Tibial artery (tissue), 4 donors: ENCODE measurements at regions not wholly inside any gene's neighbourhood (a gene's known extent, or its start where the extent isn't known, plus 50 kb on each side); places are given as distances from the start of the nearest gene placed in this dataset.

Source experiments
- DNase-seq, 2 donors: peaks; one replicate each; pipeline ENCODE4 v3.0.0-alpha.2; 2019
- H3K27ac ChIP-seq, 2 donors: fragments of 200-600 bp; sonication (generic) in 1 of 2; 1 replicate in 1 of 2; 2 replicates in 1 of 2; pipeline ENCODE4 v1.5.1; 2018 to 2019; ENCODE audit warnings: mild to moderate bottlenecking in 1 of 2
- H3K27me3 ChIP-seq, 2 donors: fragments of 200-600 bp; sonication (generic) in 1 of 2; one replicate each; pipeline versions ENCODE4 v1.5.1 to v1.6.0; 2016 to 2019
- H3K36me3 ChIP-seq, 3 donors: fragments of 200-600 bp; sonication (generic) in 2 of 3; one replicate each; pipeline ENCODE4 v1.5.1; 2016 to 2019; ENCODE audit warnings: mild to moderate bottlenecking in 2 of 3
- H3K4me1 ChIP-seq, 4 donors: fragments of 200-600 bp; sonication (generic) in 2 of 4; 1 replicate in 3 of 4; 2 replicates in 1 of 4; pipeline ENCODE4 v1.5.1; 2016 to 2019
- H3K4me3 ChIP-seq, 2 donors: fragments of 200-600 bp; sonication (generic) in 1 of 2; 1 replicate in 1 of 2; 2 replicates in 1 of 2; pipeline ENCODE4 v1.5.1; 2018 to 2019; ENCODE audit warnings: mild to moderate bottlenecking in 2 of 2
- H3K9me3 ChIP-seq, 3 donors: fragments of 200-600 bp; sonication (generic) in 1 of 3; one replicate each; pipeline ENCODE4 v1.5.1; 2016 to 2019
- CTCF ChIP-seq, 2 experiments: fragments of 200-600 bp in 1 of 2; fragments of 450-650 bp in 1 of 2; IDR thresholded peaks; one replicate each; pipeline ENCODE4 v1.5.1; 2017 to 2019; ENCODE audit warnings: antibody characterized with exemption in 2 of 2, mild to moderate bottlenecking in 1 of 2, moderate library complexity in 1 of 2
- intact Hi-C: fragments of 100-400 bp; cut with DNase I; formaldehyde crosslinking; loops from one replicate; pipeline ENCODE4 v1.15.0; 2023; ENCODE audit warnings: low total_unique reads

GRCh38 chr2:161095314-161095713 is 64.9 kb upstream of the TANK start:
- no peak overlapping the region for H3K4me3 ChIP-seq
- H3K36me3 ChIP-seq = no peaks in the 10 kb centered on the region
- H3K9me3 ChIP-seq = no peaks in the 10 kb centered on the region
- no peaks in the 10 kb centered on the region for H3K4me1 ChIP-seq
- no peak for DNase-seq
- TF ChIP-seq CTCF (IDR thresholded peaks at IDR 0.05) = no peak
- intact Hi-C loops = no loop called here
- H3K27ac ChIP-seq = no peak overlapping the region
- no peaks in the 10 kb centered on the region for H3K27me3 ChIP-seq

- Histone ChIP-seq H3K4me1 (peaks cover 0 to 4% (median 1%) of the 10 kb centered on the region in 4 donors), H3K36me3 (no peaks in the 10 kb centered on the region), H3K9me3 (no peaks in the 10 kb centered on the region), H3K27ac (no peak overlapping the region), H3K4me3 (no peak overlapping the region), H3K27me3 (no peaks in the 10 kb centered on the region)
- intact Hi-C loops = no loop called here
- TF ChIP-seq CTCF (IDR thresholded peaks at IDR 0.05) = no peak
- no peak for DNase-seq
Observed at GRCh38 chr2:161096336-161096735, 63.9 kb upstream of the TANK start.

GRCh38 chr2:161097157-161097556 is 63.1 kb upstream of the TANK start:
- intact Hi-C loops = no loop called here
- Histone ChIP-seq H3K9me3 (no peaks in the 10 kb centered on the region), H3K4me3 (no peak overlapping the region), H3K27ac (no peak overlapping the region), H3K36me3 (no peaks in the 10 kb centered on the region), H3K27me3 (no peaks in the 10 kb centered on the region), H3K4me1 (peaks cover 0 to 10% (median 5%) of the 10 kb centered on the region in 4 donors)
- DNase-seq = no peak
- TF ChIP-seq CTCF (IDR thresholded peaks at IDR 0.05) = no peak

GRCh38 chr2:161100211-161100895 is 59.9 kb upstream of the TANK start:
- intact Hi-C loops = no loop called here
- Histone ChIP-seq H3K27me3 (no peaks in the 10 kb centered on the region), H3K36me3 (no peaks in the 10 kb centered on the region), H3K9me3 (no peaks in the 10 kb centered on the region), H3K27ac (no peak overlapping the region), H3K4me1 (peaks cover 0 to 25% (median 16%) of the 10 kb centered on the region in 4 donors), H3K4me3 (no peak overlapping the region)
- DNase-seq = no peak
- TF ChIP-seq CTCF (IDR thresholded peaks at IDR 0.05) = no peak

GRCh38 chr2:161101406-161101805 is 58.8 kb upstream of the TANK start:
- no peak for DNase-seq
- intact Hi-C loops = no loop called here
- Histone ChIP-seq H3K36me3 (no peaks in the 10 kb centered on the region), H3K4me1 (peaks cover 0 to 25% (median 16%) of the 10 kb centered on the region in 4 donors), H3K27me3 (no peaks in the 10 kb centered on the region), H3K27ac (no peak overlapping the region), H3K9me3 (no peaks in the 10 kb centered on the region), H3K4me3 (no peak overlapping the region)
- TF ChIP-seq CTCF (IDR thresholded peaks at IDR 0.05) = no peak
